ENCODE measurements at regions not wholly inside any gene's neighbourhood (a gene's known extent, or its start where the extent isn't known, plus 50 kb on each side); places are given as distances from the start of the nearest gene placed in this dataset.

DNA sequence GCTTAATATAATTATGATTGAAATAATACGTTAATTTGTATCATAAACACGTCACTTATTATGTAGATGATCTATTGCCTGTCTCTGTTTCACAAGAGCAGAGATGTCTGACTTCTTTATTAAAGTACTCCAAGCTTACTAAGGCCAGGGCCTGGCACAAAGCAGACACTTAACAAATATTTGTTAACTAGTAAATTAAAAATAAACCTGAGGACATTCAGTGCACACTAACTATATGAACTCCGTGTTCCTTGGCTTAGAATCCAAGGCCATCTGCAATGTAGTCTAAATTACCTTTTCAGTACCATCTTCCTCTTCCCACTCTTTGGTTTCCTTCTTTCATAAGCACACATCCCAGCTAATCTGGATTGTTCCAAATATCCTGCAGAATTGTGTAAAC is 210.8 kb upstream of the SOX9 start:
- DNase-seq: no peak

DNA sequence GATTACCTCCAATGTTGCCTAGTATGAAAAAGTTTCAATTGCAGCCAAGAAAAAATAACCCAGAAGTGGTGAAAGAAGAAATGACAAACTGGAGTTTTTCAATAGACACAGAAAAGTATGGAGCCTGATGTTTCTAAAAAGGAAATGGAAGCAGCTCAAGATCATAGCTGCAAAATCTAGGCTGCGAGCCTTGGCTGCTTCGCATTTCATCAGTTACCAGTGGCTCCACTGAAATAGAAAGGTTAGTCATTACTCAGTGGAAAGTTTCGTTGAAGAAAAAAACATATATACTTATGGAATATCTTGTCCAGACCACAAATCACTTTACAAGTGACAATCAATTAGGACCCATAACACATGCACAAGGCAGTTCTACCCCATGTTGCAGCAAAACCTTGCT is 206.8 kb upstream of the SOX9 start:
- no peak for DNase-seq

DNA sequence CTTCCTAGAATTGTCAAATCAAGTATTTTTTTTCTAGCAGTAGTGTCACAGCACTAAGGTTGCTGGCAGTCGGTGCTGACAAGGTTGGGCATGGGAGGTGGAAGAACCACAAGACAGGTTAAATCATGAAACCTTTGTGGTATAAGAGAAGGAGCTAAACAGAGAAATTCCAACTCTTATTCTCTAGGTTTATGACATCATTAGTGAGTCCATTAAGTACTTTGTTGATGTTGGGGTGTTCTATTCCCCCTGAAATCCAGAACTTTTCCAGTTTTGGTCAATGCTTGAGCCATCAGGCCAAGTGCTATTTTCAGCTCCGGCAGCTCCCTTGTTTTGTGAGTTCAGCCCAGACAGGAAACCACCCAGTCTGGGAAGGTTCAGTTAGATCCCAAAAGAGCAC is 206.0 kb upstream of the SOX9 start:
- DNase-seq: no peak

DNA sequence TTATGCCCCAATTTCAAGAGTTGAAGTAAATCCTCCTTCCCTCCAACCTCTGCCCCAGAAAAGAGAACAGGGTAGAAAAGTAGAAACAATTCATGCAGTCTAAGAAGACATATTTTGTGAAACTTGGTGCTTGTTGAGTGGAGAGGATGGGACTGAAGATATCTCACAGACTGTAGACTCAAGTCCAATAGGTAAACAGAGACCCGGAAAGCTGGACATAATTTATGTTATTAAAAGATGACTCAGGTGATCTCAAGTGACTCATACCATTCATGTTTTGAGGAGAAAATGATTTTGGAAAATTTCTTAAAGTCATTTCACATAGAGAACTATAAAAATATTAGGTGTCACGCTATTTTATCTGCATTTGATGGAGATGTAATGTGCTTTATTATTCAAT is 203.1 kb upstream of the SOX9 start:
- no peak for DNase-seq

DNA sequence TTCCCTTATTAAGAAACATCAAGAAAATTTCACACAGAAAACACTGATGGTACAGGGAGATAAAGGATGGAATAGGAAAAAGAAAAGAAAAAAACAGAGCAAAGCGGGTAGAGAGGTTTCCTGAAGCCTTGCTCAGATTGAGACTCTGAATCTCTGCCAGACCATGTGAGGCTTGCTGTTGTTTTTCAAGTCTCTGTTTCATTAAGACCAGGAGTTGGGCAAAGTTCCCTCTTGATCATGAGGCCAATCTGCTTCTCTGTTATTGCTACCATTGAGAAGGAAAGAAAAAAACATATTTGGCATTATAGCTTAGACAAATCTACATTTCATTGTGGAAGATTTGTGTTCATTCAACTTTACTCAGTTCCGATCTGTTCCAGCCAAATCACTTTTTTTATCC is 201.6 kb upstream of the SOX9 start:
- DNase-seq: no peak

DNA sequence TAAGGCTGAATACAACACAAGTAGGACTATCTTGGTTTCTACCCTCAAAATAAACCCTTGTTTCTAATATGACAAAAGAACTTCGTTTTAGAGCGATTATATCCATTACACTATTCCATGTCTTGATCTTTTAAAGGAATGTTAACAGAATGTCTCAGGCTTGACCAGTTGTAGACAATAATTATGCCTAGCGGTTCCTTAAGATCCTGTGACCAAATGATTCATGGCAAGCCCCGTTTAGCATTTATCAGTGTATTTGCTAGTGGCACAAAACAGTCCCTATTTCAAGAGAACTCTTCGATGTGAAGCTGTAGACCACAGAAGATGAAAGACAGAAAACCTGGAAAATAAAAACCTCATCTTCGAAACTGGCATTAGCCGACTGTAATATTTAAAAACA is 200.9 kb upstream of the SOX9 start:
- DNase-seq: no peak

DNA sequence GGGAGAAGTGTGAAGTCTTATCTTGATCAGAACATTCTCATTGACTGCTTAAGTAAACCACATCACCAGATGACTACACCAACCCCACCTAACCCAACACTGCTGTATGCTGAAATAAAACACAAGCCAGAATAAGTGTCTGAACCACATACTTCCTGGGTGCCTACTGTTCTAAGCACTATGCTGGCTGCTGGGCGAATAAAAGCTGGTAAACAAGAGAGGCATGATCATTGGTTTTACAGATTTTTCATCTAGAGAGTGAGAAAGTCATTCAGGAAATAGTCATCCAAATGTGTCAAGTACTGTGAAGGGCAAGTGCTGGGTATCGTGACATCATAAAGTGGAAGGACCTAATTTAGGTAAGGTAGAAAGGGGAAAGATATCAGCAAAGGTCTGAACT is 199.0 kb upstream of the SOX9 start:
- DNase-seq: no peak

DNA sequence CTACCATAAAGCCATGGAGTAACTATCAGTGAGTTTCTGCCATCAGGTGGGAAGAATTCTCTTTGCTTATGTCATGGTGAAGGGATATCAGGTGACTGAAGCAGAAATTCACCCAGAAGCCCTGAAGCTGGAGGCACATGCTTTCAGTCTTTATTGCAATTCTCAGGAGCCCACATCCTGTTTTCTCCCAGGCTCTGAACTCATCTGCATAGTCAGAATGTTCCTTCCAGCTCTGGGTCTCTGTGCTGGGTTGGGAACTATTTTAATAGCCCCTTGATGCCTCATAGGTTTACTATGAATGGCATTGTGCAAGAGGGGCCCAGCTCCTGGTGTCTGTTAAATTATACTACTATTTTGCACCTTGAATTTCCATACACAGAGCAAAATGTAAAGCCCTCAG is 198.4 kb upstream of the SOX9 start:
- no peak for DNase-seq

DNA sequence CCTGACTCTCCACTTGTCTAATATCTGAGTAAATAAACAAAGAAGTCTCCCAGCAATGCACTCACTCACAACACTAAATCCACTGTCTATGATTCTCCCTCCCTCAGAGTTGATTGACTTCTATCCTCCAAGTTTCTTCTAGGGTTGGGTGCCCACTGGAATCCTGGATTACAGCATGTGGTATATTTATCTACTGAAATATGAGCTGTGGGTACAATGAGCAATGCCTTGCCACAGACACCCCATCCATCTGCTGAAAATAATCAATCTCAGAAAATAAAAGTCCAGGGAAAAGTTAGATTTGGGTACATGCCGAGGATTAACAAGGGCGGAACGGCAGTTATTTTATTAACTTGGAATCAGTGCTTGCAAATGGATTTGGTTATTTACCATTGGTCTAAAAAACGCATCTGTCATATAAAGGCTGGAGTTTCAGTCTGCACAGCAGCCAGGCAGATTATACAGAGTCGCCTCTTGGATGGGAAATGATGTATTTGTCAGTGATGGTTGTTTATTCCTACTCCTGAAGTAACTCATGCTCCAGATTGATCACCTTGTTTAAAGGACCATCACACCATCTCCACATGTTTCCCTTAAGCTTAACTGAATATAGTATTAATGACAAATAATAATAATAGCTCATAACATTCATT is 193.9 kb upstream of the SOX9 start:
- DNase-seq: no peak

DNA sequence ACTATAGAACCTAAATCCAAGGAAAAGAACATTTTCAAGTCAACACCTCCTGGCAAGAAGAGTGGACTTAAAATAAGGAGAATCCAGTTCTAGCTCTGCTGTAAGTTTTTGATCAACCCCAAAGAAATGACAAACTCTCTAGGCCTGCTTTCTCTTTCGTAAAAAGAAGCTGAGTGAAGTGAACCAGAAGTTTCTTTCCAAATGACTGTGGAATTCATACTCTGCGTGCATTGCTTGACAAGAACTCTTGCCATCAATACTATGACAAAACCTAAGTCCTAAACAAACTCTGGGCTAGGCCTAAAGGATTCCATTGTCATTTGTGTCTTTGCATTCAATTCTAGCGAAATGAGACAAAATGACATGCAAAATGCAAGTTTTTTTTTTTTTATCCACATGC is 187.5 kb upstream of the SOX9 start:
- no peak for DNase-seq

DNA sequence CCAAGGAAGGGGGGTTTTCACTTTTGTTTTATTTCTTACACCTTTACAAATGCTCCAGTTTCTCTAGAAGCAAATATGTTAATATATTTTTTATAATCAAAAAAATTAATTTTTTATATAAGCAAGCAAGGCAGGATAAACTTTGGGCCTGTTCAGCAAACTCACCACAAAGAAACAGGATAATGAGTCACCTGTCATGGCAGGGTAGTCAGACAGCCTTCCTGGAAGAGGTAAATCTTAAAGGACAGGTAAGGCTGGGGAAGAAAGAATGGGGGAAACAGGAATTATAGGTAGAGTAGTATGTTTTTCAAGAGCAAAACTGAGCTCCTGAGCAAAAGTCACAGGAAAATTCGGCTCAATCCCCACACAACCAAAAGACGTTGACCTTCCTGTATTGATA is 186.3 kb upstream of the SOX9 start:
- DNase-seq: no peak

DNA sequence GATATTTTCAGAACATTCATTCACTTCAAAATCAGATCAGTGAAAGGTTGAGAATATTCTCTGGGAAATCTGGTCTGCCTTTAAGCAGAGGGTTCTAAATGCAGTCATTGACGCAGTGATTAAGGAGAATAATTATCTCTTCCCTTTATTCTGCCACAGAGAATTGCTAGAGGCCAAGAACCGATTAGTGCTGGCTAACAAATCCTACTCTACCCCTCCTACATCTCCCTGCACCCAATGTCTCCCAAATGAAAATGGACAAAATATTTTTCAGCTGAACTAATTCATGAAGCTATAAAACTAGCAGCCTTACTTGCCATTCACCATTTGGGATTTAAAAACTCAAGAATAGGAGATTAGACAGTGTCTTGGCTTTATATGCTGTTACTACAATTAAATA is 185.5 kb upstream of the SOX9 start:
- no peak for DNase-seq

DNA sequence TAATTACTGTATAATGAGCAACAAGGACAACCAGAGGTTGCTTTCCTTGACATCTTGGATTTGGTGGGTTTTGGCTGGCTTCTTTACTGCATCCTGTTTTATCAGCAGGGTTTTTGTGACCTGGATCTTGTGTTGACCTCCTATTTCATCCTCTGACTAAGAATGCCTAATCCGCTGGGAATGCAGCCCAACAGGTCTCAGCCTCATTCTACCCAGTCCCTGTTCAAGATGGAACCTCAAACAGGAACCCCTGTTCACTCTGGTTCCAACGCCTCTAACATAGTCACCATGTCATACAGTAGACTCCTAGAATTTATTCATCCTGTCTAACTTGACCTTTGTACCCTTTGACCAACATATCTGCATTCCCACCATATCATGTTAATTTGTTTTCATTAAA is 183.8 kb upstream of the SOX9 start:
- DNase-seq: no peak

DNA sequence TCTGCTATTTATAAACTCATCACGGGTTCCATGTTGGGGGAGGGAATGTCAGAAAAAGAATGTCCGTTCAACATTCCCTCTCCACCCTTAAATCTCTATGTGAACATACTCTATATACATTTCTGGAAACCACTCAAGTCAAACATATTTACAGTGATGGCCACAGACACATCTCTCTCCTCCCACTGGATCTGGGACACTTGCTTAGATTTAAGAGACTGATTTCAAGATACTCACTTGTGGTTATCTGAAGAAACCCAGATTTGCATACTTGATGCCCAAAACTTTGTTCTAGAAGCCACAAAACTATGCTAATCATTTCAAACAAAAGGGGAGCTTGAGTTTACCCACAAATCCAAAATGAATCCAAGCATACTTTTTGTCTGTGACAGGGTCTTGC is 182.9 kb upstream of the SOX9 start:
- no peak for DNase-seq

DNA sequence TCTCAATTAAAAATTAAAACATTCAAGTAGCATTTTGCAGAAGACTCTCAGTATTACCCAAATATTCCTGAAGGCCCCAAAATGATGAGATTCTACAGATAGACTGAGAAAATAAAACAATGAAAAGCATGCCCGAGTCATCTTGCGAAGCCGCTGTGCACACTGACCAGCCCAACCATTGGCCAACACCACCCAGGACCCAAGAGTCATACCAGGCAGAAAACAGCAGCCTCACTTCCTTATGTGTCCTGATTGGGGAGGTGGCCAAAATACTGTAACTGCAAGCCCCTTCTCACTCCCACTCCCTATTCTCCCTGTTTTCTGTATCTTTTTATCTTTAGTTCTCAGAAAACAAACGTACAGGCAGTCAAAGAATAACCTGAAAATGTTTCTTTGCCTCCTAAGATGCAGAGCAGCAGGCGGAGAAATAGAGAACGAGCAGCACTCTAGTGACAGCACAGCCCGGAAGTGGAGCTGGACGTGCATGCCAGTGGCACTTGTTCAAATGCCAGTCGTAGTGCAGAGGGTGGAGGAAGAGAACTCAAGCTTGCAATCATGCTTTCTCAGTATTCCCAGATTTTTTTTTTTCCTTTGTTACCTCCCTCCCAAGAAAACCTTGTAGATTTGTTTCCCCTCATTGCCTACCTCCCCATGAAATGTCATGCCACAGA is 182.3 kb upstream of the SOX9 start:
- DNase-seq: no peak

DNA sequence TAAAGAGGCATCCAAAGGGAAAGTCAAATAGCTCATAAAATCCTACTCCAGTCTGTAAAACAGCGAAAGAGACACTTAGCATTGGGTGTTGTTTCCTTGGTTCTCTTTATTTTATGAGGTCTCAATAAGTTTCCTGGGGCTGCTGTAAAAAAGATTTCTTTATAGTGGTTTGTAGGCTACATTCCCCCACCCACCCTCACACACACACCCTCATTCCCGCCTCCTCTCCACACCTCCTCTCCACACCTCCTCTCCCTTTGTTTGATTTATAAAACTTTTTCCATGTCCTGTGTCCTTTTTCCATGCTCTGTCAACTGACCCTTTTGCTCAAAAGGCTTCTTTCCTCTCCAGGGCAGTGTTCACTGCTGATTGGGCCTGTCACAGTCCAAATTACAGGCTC is 178.9 kb upstream of the SOX9 start:
- no peak for DNase-seq

DNA sequence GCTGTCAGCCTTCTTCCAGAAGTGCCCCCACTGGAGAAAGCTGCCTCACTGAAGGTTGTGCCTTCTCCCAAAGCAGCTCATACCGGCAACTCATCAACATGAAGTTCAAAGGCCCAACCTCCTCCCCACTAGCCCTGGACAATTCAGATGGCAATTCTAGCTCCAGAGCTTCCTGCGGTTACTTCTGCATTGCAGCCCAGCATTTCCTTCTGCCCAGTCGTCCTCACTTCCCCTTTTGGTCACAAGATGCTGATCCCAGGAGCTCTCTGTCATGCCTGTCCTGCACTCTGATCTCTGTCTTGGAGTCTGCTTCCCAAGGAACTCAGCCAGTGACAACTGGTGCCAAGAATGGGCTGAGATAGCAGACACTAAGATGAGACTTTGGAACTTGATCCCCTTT is 178.2 kb upstream of the SOX9 start:
- no peak for DNase-seq

DNA sequence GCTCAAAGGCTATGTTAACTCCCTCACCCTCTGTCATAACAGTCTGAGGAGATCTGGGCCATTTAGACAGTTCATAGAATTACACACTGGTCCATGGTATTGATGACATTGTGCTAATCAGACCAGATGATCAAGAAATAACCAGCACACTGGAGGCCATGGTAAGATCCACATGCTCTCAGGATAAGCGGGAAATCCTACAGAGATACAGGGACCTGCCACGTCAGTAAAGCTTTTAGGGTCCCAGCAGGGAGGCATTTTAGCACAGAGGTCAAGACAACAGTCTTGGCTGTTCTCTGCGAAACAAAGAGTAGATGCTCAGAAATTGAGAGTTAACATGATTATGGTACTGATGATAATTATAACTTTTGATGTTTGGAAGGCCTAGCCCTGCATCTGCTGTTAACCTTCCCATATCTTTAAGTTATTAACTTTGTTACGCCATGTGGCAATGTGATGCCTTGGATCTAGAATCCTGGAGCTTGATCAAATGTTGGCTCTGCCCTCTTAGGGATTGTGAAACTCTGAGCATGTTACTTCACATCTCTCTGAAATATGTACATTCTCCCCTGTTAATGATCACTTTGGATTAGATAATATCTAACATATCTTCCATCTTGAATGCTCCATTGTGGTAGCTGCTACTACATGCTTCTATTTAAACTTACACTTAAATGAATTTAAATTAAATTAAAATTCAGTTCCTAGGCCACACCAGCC is 172.0 kb upstream of the SOX9 start:
- DNase-seq: no peak

DNA sequence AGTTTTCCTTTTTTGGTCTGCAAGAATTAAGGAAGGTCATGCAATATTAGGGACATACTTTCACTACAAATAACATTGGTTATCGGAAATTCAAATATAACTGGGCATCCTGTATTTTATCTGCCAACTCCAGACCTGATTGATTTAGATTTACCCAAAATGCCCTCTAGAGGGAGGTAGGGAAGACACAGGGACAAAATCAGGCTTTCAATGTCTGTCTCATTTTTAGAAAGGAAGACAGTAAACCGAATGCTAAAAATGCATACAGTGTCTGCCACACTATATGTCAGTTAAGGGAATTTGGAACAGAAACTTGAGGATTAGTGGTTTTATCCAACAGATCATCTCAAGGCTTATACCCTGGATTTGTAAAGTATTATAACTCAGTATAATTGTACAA is 161.7 kb upstream of the SOX9 start:
- DNase-seq: peak; percentile 2

DNA sequence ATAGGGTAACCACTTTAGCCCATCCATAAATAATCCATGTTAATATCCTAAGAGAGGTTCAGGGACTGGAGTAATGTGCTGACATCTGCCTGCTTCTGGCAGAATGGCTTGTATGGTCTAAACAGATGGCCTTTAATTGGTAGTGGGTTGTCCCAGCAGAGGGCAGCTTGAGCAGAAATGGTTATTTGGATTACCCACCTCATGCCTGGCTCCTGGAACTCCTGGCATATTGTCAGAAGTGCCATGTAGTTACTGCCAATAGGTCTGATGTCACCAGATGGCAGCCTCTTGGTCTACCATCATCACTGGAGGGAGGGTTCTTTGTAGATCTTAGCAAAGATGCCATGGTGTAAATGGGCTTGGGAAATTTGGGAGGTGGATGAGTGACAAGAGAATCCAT is 157.5 kb upstream of the SOX9 start:
- DNase-seq: no peak

DNA sequence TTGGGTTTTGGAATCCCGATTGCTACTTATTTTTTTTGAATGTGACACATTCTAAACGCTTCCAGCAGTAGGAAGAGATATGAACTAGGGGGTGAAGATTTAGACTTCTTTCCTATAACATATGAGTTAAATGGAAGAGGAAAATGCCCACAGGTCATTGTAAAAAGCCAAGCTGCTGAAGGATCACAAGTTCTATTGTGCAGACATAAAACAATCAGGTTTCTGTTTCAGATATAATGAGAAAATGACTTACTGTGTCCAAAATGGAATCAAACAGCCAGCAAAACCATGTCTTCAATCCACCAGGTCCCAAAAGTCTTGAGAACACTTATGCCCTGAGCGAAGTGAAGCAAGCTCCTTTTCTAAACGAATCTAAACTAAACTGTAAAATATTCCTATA is 157.0 kb upstream of the SOX9 start:
- no peak for DNase-seq

DNA sequence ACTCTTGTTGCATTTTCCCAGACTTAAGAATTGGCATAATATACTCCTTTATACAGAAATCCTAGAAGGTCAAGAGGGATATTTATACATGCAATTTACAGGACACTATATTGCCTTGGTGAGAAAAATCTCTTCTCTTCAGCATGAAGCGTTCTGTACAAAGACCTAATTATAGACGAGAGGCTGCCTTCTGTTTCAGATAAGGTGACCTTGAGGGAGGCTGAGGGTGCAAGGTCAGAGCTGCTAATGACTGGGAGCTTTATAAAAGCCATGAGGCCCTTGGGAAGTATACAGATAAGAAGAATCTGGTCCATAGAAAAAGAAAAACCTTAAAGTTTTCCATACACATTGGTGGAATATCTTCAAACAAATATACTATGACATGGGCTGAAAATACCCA is 156.3 kb upstream of the SOX9 start:
- no peak for DNase-seq

DNA sequence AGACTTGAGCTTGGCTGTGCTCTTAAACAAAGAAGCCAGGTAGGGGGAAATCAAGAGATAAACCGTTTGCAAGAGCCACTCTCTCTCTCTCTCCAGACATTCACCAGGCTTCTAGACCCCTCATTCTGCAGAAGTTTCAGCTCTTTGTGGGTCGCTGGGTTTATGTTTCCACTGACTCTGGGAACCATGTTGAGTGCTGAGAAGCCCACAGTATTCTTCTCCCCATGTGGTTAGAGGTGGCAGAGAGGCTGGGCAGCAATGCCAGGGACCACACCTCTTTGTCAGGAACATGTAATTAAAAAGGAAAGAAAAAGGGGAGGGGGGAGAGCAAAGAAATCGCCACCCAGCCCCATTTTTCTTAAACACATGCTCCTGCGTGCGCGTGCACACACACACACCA is 154.8 kb upstream of the SOX9 start:
- DNase-seq: no peak

DNA sequence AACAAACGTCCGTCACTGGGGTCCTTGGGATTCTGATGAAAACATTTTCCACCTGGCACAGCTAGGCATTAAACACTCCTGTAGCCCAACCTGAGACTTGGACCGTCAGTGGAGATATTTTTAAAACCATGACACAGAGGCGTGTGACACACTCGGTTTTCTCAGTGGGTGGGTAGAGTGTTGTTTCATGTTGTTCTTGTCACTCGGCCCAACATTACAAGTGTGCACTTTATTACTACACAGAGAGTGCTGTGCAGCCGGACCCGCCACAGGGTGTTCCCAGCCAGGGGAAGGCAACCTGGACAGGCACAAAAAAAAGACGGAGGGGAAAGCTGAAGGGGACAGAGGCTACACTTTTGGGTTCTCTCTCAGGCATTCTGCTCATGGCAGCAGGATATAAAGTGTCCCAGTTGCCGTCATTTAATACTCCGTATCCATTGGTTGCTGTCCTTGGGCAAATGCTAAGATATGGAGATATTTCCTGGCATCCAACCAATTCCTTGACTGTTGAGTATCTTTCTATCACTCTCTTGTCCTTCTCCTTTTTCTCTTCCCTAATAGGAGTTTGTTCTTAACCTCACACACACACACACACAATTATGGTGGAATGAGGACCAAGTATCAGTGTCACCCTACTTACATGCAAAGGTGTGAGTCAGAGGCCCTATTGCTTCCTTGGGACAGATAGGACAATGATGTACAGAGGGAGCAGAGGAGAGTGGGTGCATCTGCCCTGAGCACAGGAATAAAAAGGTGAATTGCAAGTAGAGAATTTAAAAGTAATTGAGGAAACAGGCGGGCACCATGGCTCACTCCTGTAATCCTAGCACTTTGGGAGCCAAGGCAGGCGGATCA is 154.1 kb upstream of the SOX9 start:
- DNase-seq: no peak

Data from hematopoietic multipotent progenitor cell treated with erythropoietin and hydrocortisone succinate and interleukin-3 and kit ligand, for 4 days (in vitro differentiated cells).